ENCODE measurements at regions not wholly inside any gene's neighbourhood (a gene's known extent, or its start where the extent isn't known, plus 50 kb on each side); places are given as distances from the start of the nearest gene placed in this dataset.

DNA sequence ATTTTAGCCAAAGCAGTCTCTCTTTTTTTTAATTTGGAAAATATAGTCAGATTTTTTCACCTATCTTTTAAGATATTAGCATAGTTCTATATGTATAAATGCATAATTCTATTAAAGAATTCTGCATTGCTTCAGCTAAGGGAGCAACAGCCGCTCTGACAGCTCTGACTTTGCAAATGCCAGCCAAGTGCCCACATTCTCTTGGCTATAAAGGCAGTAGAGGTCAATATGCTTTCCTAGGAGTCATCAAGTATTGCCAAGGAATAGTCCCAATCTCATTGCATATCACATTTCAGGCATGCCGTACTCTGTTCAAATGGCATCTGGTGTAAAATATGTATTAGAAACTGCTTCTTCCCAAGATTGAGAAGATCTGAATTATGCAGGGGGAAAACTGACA, 161.4 kb downstream of the RPLP1 start:
- no peak for TF ChIP-seq ZBTB7A (IDR thresholded peaks at IDR 0.05; ENCODE audit: low read depth)
- no peak for TF ChIP-seq USF1 (IDR thresholded peaks at IDR 0.05)
- no peak for TF ChIP-seq YY1 (IDR thresholded peaks at IDR 0.05; ENCODE audit: low read depth)
- no peak for TF ChIP-seq NFIC (IDR thresholded peaks at IDR 0.05)
- TF ChIP-seq CREB1 (IDR thresholded peaks at IDR 0.05; ENCODE audit: low read depth): no peak
- no peak for TF ChIP-seq MAX (IDR thresholded peaks at IDR 0.05)
- no peak for TF ChIP-seq EP300 (IDR thresholded peaks at IDR 0.05; ENCODE audit: borderline replicate concordance)
- TF ChIP-seq FOXM1 (IDR thresholded peaks at IDR 0.05; ENCODE audit: borderline replicate concordance, low read depth): no peak
- TF ChIP-seq CEBPB (IDR thresholded peaks at IDR 0.05): no peak
- no peak for TF ChIP-seq REST (IDR thresholded peaks at IDR 0.05; ENCODE audit: low read depth)

All from Ishikawa (cell line).